HG03103 (cell line): ENCODE measurements at regions not wholly inside any gene's neighbourhood (a gene's known extent, or its start where the extent isn't known, plus 50 kb on each side); places are given as distances from the start of the nearest gene placed in this dataset.

Experiments used
- ATAC-seq: cut with Tn5 transposase; IDR thresholded peaks from one replicate; pipeline ENCODE4 v1.9.1; 2021; ENCODE audit warnings: low read depth; ENCODE audit not compliant: unreplicated experiment

- ATAC-seq, result no peak
These were observed 646.1 kb downstream of the CDH11 start for GRCh38 chr16:64475627-64476351.

DNA sequence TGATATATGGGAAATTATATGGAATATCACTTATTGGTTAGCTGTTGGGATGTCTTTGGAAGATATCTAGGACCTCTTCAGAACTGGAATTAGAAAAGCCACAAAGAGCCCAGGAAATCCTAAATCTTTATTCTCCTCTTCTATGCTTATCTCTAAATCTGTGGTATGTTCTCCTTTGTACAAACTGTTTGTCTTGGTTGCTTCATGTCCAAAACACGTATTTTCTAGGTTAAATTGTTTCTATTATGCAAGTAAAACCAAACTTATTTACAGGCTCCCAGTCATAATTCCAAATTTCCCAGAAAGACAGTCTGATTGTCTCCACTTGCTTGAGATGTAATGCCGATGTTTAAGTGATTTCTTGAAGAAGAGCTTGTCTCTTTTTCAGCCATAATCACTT, 650.9 kb downstream of the CDH11 start:
- no peak for ATAC-seq

DNA sequence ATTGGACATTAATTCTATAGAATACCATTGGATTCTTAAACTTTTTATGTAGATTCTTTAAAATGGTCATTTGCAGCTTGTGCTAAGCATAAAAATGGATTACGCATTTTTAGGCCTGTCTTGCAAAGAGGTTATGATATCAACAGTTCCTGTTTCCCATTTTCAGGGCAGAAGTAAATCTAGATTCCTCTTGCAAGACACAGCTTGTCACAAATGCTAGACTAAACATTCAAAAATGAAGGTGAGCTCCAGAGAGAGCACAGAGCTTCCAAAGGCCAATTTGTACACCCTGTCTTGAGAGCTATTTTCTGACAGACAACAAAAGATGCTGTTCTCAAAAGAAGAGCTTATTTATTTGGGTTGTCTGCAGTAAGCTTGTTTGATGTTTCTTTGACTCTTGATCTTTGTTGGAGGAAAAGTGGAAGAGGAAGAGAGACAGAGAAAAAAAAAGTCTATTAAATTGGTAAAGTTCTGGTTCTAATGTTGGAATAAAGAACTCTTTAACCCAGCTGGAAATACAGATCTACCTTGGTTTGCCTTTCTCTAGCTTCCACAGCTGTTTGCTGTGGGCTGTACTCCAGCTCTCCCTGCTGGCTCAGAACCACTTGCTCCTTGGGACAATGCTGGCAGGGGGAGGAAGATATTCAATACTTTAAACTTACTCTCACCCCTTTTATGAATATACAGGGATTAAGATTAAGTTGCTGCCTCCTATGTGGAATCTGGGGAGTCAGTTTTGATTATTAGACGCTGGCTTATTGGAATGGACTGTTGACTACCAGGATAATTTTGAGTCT, 651.8 kb downstream of the CDH11 start:
- no peak for ATAC-seq

DNA sequence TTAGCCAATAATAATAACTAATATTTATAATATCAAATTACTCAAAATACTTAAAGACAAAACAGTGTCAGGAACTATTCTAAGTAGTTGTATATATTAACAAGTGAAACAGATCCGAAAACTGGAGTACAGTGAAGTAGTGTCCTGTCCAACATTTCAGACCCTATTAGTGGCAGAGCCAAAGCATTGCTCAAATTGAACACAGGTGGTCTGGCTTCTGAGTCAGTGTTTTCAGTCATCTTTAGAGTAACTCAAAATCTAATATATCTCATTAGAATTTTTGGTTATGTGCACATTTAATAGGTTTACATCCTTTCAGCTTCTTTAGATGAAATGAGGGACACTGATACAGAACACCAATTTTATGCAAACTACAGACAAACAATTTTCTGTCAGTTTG, 652.5 kb downstream of the CDH11 start:
- no peak for ATAC-seq

GRCh38 chr16:64468515-64469090, 653.3 kb downstream of the CDH11 start:
- no peak for ATAC-seq

DNA sequence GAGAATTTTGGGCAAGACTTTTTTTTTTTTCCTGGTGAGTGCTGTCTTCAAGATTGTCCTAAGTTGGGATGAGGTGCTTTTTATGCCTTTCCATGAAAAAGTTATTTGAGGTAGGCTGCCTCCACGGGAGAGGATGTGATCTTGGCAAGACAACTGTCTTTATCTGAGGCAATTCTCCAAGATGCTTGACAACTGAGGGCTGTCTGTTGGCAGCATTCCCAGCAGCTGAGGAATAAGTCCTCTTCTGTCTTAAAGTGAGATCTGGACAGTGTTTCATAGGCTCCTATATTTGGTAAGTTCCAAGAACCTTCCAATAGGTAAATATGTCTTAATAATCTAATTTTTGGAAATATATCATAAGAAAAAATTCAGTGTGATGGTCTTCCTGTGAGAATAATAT, 662.0 kb downstream of the CDH11 start:
- no peak for ATAC-seq

GRCh38 chr16:64459402-64459801, 662.5 kb downstream of the CDH11 start:
- no peak for ATAC-seq

GRCh38 chr16:64455275-64455674, 666.6 kb downstream of the CDH11 start:
- ATAC-seq, result no peak

DNA sequence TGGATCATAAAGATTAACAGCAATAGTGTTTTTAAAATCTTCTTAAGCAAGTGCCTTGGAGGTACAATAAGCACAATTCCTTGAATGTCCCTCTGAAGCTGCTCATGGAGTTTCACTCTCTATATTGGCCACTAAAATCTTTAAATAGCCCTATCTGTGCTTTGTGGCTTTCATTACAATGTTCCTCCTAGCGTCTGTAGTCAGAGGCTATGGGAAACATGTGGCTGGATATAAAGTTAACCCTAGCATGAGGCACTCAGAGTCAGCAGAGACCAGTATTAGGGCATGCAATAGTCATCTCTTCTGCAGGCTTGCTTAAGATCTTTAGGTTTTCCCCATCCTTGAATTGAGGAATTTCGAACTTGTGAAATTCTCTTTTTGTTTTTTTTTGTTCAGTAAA, 668.2 kb downstream of the CDH11 start:
- no peak for ATAC-seq

DNA sequence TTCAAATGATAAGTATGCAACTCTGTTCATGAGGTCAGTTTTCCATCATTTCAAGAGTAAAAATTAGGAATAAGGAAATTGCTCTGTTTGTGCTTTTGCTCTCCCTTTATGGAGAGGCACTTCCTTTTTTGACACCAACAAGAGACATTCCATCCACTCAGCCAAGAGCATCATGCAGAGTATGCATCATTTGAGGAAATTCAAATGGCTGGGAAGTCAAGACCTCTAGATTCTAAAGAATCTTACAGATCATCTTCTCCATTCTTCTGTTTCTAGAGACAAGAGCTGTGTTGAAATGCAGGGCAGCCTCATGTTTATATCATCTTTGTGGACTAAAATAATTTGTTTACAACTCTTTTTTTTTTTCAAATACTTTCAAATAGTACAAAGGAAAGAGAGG, 669.4 kb downstream of the CDH11 start:
- no peak for ATAC-seq

DNA sequence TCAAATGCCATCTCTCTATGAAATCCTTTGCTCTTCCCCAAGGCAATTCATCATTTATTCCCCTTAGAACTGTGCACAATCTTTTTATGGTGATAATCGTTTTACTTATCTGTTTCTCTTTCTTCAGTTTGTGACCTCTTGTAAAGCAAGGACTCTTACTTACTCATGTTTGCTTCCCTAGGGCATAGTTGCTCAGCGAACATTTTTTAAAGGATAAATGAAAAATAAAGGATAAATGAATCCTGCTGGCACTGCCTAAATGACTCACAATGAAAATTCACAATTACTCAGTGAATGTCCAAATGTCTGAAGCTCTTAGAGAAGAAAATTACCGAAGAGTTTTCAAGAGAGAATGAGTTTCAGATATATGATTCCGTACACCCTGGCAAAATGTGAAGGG, 671.7 kb downstream of the CDH11 start:
- no peak for ATAC-seq

DNA sequence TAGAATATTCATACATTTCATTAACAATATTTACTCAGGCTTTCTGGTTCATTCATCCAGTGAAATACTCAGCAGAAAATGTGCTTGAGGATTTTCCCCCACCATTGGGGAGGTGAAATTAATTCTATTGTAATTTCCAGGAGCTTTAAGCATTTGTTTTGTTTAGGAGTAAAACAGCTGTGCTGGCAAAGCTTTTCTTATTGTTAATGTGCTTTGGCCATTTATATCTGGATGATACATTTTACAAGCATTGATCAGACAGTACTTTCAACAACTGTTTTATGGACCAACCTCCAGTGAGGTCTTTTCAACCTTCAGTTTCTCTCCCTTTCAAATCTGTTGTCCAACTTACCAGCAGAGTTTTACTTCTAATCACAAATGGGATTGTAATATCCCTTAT, 672.4 kb downstream of the CDH11 start:
- no peak for ATAC-seq

DNA sequence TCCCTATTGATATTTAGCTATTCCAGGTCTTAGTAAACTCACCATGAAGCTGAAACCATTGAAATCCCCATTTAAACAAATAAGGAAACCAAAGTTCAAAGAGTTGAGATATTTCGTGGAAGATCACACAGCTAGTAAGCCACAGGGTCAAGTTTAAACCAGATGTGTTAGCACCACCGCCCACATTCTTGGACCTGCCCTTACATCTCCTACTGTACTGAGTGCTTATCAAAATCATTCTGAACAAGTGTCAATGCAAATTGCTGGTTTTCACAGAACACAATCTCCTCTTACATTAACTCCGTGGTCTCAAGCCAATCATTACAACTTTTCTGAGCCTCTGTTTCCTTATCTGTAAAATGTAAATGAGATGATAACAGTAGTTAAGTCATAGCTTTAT, 676.2 kb downstream of the CDH11 start:
- ATAC-seq, result no peak

DNA sequence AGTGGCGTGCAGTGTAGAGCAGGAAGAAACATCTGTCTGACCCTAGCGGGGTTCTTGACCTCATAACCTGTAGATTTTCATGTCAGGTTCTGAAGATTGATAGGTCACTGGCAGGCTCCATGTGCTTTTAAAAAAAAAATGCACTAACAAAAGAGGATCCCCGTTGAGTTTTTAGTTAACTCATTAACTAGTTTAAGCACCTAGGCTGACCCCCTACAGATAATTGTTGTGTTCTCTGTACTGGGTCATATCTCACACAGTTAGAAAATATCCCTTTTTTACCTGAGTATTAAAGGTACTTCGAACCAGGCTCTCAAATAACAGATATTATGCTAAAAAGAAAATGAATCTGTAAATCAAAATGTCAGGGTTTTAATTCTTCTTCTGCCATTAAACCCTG, 676.6 kb downstream of the CDH11 start:
- no peak for ATAC-seq

GRCh38 chr16:64440421-64440831, 681.4 kb downstream of the CDH11 start:
- no peak for ATAC-seq

DNA sequence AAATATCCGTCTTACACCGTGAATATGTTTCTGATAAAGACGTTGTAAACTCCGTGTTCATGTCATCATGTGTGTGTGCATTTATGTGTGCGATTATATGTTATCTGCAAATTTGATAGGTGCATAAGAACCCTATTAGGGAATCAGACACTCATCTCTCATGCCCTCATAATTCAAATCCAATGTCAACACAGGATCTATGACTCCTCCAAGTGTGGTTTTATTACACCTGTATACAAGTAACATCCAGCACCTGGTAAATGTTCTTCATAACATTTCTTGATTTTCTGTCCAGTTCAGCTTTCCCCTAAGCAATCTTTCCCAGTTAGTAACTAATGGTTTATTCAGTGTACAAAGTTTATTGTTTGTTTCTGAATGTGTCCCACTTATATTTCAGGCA, 681.9 kb downstream of the CDH11 start:
- ATAC-seq, result no peak

GRCh38 chr16:64437706-64438324, 684.0 kb downstream of the CDH11 start:
- no peak for ATAC-seq

GRCh38 chr16:64434526-64435069, 687.3 kb downstream of the CDH11 start:
- ATAC-seq, result no peak

DNA sequence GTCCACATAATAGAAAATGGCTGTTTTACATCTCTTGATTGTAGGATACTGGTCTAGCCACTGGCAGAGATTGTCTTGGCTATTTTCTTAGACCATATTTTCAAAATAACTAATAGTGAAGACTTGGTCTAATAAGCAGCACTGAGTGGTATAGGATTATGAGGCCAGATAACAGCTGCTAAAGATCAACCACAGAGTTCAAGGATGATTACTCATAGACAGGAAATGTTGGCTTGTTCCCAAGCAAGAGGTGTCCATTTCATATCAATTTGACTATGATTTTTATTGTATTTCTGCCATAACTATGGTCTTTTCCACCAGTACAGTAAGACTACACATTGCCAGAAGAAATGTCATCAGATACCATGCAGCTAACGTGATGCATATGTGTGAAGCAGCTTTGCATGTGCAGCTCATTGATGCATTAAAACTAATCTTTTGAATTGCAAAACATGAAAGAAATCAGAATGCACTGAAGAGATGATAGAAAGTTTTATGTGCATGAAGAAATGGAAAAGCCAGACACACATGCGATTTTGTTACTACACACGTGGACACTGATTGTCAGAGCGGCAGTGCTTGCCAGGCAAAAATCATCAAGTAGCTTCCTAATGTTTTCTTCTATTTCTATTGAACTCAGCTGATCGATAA, 693.3 kb downstream of the CDH11 start:
- ATAC-seq, result no peak

DNA sequence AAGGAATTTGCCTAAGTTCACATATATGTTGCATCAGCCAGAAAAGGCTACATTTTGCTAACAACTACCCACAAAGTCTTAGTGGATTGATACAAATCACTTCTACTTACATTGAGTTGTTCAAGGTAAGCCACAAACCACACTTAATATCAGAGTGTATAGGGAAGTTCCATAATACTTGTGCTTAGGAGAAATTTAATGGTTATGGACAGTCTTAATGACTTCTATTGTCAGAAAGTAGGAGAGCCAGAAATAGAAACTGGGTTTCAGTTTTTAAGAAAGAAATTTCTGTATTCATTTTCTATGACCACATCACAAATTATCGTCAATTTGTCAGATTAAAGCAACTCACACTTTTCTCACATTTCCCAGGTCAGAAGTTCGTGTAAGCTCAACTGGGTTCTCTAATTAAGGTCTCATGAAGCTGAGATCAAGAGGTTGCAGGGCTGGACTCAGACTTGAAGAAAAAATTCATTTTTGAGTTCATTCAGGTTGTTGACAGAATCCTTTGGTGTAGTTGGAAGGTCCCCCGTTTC, 695.7 kb downstream of the CDH11 start:
- no peak for ATAC-seq
